SK-N-SH (cell line): ENCODE measurements at regions not wholly inside any gene's neighbourhood (a gene's known extent, or its start where the extent isn't known, plus 50 kb on each side); places are given as distances from the start of the nearest gene placed in this dataset.

Experiments
- CTCF ChIA-PET: fragments of 300-600, 350-600 bp; formaldehyde crosslinking; extraction: SDS; loops from one replicate; lab custom pipeline; 2021; lab: Yijun Ruan, JAX
- POLR2A ChIA-PET: fragments of 350-600 bp; sonication (Branson Sonifier 250); formaldehyde crosslinking; extraction: SDS; loops from one replicate; lab custom pipeline; 2020; ENCODE audit warnings: antibody characterized with exemption, inconsistent platforms; lab: Yijun Ruan, JAX
- DNase-seq: peaks from one replicate; pipeline ENCODE4 v3.0.0; 2012
- H2AFZ ChIP-seq: fragments of 200-600 bp; sonication (generic); 2 replicates; pipeline ENCODE4 v1.8.1; 2016; ENCODE audit warnings: antibody characterized with exemption, mild to moderate bottlenecking, low read depth
- H3F3A ChIP-seq: fragments of 200-600 bp; sonication (generic); replicated peaks from 2 replicates; pipeline ENCODE3; 2016; ENCODE audit warnings: antibody characterized with exemption, mild to moderate bottlenecking; ENCODE audit not compliant: insufficient read depth
- H3K27ac ChIP-seq, 2 experiments: fragments of 200-500 bp in 1 of 2; fragments of 200-600 bp in 1 of 2; sonication (Bioruptor generic) in 1 of 2; sonication (generic), shearing (Covaris generic) in 1 of 2; 2 replicates each; pipeline versions ENCODE4 v1.5.1 to v1.6.1; 2014 to 2016; ENCODE audit warnings: low read depth in 2 of 2, inconsistent platforms in 1 of 2, low read length in 1 of 2, mild to moderate bottlenecking in 1 of 2, mixed read lengths in 1 of 2
- H3K27me3 ChIP-seq: fragments of 200-600 bp; sonication (generic), shearing (Covaris generic); 2 replicates; pipeline ENCODE4 v1.6.1; 2016; ENCODE audit warnings: mixed run types; ENCODE audit not compliant: insufficient read depth
- H3K36me3 ChIP-seq, 2 experiments: fragments of 200-500 bp in 1 of 2; fragments of 200-600 bp in 1 of 2; sonication (Bioruptor generic) in 1 of 2; sonication (generic) in 1 of 2; replicated peaks in 1 of 2; 2 replicates each; pipeline versions ENCODE3 to v1.5.1; 2014 to 2016; ENCODE audit warnings: low read length in 1 of 2, mild to moderate bottlenecking in 1 of 2; ENCODE audit not compliant: insufficient read depth in 2 of 2, control insufficient read depth in 1 of 2
- H3K4me1 ChIP-seq, 2 experiments: fragments of 200-500 bp in 1 of 2; fragments of 200-600 bp in 1 of 2; sonication (Bioruptor generic) in 1 of 2; sonication (generic), shearing (Covaris generic) in 1 of 2; 2 replicates each; pipeline versions ENCODE4 v1.5.1 to v1.6.1; 2014 to 2016; ENCODE audit warnings: low read depth in 1 of 2, low read length in 1 of 2, mixed run types in 1 of 2; ENCODE audit not compliant: insufficient read depth in 2 of 2, control insufficient read depth in 1 of 2
- H3K4me2 ChIP-seq: fragments of 200-600 bp; sonication (generic), shearing (Covaris generic); 2 replicates; pipeline ENCODE4 v1.6.1; 2017; ENCODE audit warnings: mixed run types
- H3K4me3 ChIP-seq, 2 experiments: fragments of 200-500 bp in 1 of 2; fragments of 200-600 bp in 1 of 2; sonication (Bioruptor generic) in 1 of 2; sonication (generic), shearing (Covaris generic) in 1 of 2; 2 replicates each; pipeline versions ENCODE4 v1.5.1 to v1.8.1; 2014 to 2016; ENCODE audit warnings: low read depth in 2 of 2, inconsistent platforms in 1 of 2, low read length in 1 of 2, mild to moderate bottlenecking in 1 of 2, mixed read lengths in 1 of 2, moderate library complexity in 1 of 2
- H3K79me2 ChIP-seq: fragments of 200-600 bp; sonication (generic); 2 replicates; pipeline ENCODE4 v1.8.1; 2017; ENCODE audit warnings: mild to moderate bottlenecking; ENCODE audit not compliant: insufficient read depth
- H3K9ac ChIP-seq: fragments of 200-600 bp; sonication (generic); 2 replicates; pipeline ENCODE4 v1.6.1; 2017; ENCODE audit warnings: mixed run types
- H3K9me2 ChIP-seq: fragments of 200-600 bp; sonication (generic); 2 replicates; pipeline ENCODE4 v1.6.1; 2017; ENCODE audit warnings: mixed run types
- H3K9me3 ChIP-seq: fragments of 200-600 bp; sonication (generic); 2 replicates; pipeline ENCODE4 v1.6.1; 2017; ENCODE audit warnings: mixed run types, mild to moderate bottlenecking, moderate library complexity
- H4K20me1 ChIP-seq: fragments of 200-600 bp; sonication (generic); 2 replicates; pipeline ENCODE4 v1.6.1; 2017; ENCODE audit warnings: mild to moderate bottlenecking, mixed run types; ENCODE audit not compliant: insufficient read depth
- CHD2 ChIP-seq: fragments of 150-350 bp; IDR thresholded peaks from 2 replicates; pipeline ENCODE4 v1.6.1; 2018; ENCODE audit warnings: low read length; ENCODE audit not compliant: partially characterized antibody
- ELF1 ChIP-seq: IDR thresholded peaks from 2 replicates; pipeline ENCODE4 v1.4.0; 2012
- EP300 ChIP-seq, 2 experiments: IDR thresholded peaks; 2 replicates each; pipeline versions ENCODE4 v1.4.0 to v1.6.1; 2012; ENCODE audit warnings: borderline replicate concordance in 1 of 2, low read depth in 1 of 2, low read length in 1 of 2
- FOXM1 ChIP-seq: IDR thresholded peaks from 2 replicates; pipeline ENCODE4 v1.4.0; 2012; ENCODE audit warnings: low read depth, mild to moderate bottlenecking
- GABPA ChIP-seq: IDR thresholded peaks from 2 replicates; pipeline ENCODE4 v1.4.0; 2012; ENCODE audit warnings: low read depth, mild to moderate bottlenecking
- GATA2 ChIP-seq: sonication (generic); formaldehyde crosslinking; IDR thresholded peaks from 2 replicates; pipeline ENCODE4 v1.5.0; 2020; ENCODE audit warnings: mild to moderate bottlenecking, missing genetic modification reagents
- NFIC ChIP-seq: IDR thresholded peaks from 2 replicates; pipeline ENCODE4 v1.4.0; 2012; ENCODE audit warnings: borderline replicate concordance
- SMC3 ChIP-seq: IDR thresholded peaks from 2 replicates; pipeline ENCODE4 v1.6.1; 2012; ENCODE audit warnings: low read depth, low read length, improper control_type of control experiment
- TCF12 ChIP-seq: IDR thresholded peaks from 2 replicates; pipeline ENCODE4 v1.4.0; 2012
- TEAD4 ChIP-seq: IDR thresholded peaks from 2 replicates; pipeline ENCODE4 v1.4.0; 2012; ENCODE audit warnings: mild to moderate bottlenecking, borderline replicate concordance; ENCODE audit not compliant: insufficient read depth
- WGBS: methylation state at CpG from one replicate; pipeline ENCODE4 v1.1.6; 2017; ENCODE audit warnings: low lambda C conversion rate; 5-methylcytosine and 5-hydroxymethylcytosine counted together
- TF ChIP-seq, protein P1 (sequence below): IDR thresholded peaks from 2 replicates; pipeline ENCODE4 v1.4.0; 2012; ENCODE audit warnings: low read depth, borderline replicate concordance
- TF ChIP-seq, protein P2 (sequence below): fragments of 150-350 bp; IDR thresholded peaks from 2 replicates; pipeline ENCODE4 v1.6.1; 2016; ENCODE audit warnings: mild to moderate bottlenecking, low read depth, low read length
- TF ChIP-seq, protein P3 (sequence below): fragments of 200-600 bp; sonication (generic); IDR thresholded peaks from 2 replicates; pipeline ENCODE4 v1.6.1; 2017; ENCODE audit warnings: antibody characterized with exemption, mild to moderate bottlenecking, moderate library complexity

DNA sequence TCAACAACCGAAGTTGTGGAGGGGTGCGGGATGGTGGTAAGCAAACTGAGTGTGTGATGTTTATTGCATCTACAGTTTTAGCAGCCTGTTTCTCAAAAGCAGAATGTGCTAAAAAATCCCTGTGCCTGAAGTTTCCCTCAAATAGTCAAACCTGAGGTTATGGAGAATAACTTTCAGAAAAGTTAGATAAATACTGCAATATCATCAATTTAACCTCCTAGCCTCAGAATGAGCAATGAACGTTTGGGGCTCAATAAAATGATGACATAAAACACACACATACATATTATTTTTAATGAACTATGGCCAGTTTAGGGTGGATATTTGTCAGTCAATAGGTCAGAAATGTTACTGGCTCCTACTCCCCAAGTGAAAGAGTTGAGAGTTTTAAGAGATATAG, 201.6 kb downstream of the SEMA6D start:
- H3K36me3 ChIP-seq = no peaks in the 10 kb centered on the region
- H3F3A ChIP-seq = no peaks in the 10 kb centered on the region
- H3K9ac ChIP-seq = no peak overlapping the region
- no peak for DNase-seq
- 60% methylated on average over 3 of the region's 3 CpGs for WGBS
- H3K27ac ChIP-seq = no peak overlapping the region
- no peaks in the 10 kb centered on the region for H3K79me2 ChIP-seq
- H3K4me2 ChIP-seq = no peak overlapping the region
- ChIA-PET CTCF (no interaction called here), POLR2A (no interaction called here)
- no peak overlapping the region for H2AFZ ChIP-seq
- no peaks in the 10 kb centered on the region; a peak in 2 of 4 replicates for H3K4me1 ChIP-seq
- no peaks in the 10 kb centered on the region for H4K20me1 ChIP-seq
- TF ChIP-seq TEAD4 (no peak), GABPA (no peak), EP300 (IDR thresholded peaks at IDR 0.05; ENCODE audit: borderline replicate concordance in 1 of 2, low read depth in 1 of 2, low read length in 1 of 2) (no peak)
- H3K9me2 ChIP-seq = no peaks in the 10 kb centered on the region
- H3K4me3 ChIP-seq = no peak overlapping the region
- no peaks in the 10 kb centered on the region for H3K27me3 ChIP-seq
- no peaks in the 10 kb centered on the region for H3K9me3 ChIP-seq

DNA sequence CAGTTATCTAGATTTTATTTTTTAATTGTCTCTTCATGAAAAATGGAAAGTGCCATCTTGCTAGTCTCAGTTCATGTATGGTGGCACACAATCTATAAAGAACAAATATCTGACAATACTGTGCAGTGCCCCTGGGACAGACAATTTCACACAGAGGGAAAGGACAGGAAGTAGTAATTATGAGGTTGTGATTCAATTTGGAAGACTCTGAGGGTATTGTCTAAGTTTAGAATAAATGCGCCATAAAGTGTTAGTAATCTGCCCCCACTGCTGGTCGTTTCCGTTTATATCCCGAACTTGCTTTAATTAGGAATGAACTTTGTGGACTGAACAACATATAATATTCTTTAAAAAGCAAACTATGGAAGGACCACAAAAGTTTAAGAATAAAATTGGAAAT, 196.4 kb upstream of the SLC24A5 start:
- no peak overlapping the region for H3K4me3 ChIP-seq
- H4K20me1 ChIP-seq = no peaks in the 10 kb centered on the region
- no peak overlapping the region for H2AFZ ChIP-seq
- H3K36me3 ChIP-seq = no peaks in the 10 kb centered on the region
- no peak overlapping the region for H3K9ac ChIP-seq
- H3K9me2 ChIP-seq = no peaks in the 10 kb centered on the region
- WGBS = 61% methylated on average over 4 of the region's 4 CpGs
- no peaks in the 10 kb centered on the region for H3F3A ChIP-seq
- POLR2A ChIA-PET = no interaction called here
- no peak overlapping the region for H3K4me2 ChIP-seq
- no peaks in the 10 kb centered on the region; a peak in 2 of 4 replicates for H3K4me1 ChIP-seq
- no peaks in the 10 kb centered on the region for H3K79me2 ChIP-seq
- no peaks in the 10 kb centered on the region for H3K9me3 ChIP-seq
- TF ChIP-seq, protein P1, sequence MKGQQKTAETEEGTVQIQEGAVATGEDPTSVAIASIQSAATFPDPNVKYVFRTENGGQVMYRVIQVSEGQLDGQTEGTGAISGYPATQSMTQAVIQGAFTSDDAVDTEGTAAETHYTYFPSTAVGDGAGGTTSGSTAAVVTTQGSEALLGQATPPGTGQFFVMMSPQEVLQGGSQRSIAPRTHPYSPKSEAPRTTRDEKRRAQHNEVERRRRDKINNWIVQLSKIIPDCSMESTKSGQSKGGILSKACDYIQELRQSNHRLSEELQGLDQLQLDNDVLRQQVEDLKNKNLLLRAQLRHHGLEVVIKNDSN = no peak
- TF ChIP-seq SMC3 (no peak), CHD2 (no peak), FOXM1 (no peak), GATA2 (CRISPR knock-in tag) (no peak), ELF1 (no peak), TCF12 (no peak), NFIC (no peak)
- TF ChIP-seq, protein P2, sequence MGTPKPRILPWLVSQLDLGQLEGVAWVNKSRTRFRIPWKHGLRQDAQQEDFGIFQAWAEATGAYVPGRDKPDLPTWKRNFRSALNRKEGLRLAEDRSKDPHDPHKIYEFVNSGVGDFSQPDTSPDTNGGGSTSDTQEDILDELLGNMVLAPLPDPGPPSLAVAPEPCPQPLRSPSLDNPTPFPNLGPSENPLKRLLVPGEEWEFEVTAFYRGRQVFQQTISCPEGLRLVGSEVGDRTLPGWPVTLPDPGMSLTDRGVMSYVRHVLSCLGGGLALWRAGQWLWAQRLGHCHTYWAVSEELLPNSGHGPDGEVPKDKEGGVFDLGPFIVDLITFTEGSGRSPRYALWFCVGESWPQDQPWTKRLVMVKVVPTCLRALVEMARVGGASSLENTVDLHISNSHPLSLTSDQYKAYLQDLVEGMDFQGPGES = no peak
- TF ChIP-seq, protein P3, sequence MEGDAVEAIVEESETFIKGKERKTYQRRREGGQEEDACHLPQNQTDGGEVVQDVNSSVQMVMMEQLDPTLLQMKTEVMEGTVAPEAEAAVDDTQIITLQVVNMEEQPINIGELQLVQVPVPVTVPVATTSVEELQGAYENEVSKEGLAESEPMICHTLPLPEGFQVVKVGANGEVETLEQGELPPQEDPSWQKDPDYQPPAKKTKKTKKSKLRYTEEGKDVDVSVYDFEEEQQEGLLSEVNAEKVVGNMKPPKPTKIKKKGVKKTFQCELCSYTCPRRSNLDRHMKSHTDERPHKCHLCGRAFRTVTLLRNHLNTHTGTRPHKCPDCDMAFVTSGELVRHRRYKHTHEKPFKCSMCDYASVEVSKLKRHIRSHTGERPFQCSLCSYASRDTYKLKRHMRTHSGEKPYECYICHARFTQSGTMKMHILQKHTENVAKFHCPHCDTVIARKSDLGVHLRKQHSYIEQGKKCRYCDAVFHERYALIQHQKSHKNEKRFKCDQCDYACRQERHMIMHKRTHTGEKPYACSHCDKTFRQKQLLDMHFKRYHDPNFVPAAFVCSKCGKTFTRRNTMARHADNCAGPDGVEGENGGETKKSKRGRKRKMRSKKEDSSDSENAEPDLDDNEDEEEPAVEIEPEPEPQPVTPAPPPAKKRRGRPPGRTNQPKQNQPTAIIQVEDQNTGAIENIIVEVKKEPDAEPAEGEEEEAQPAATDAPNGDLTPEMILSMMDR = no peak
- TF ChIP-seq, all 33 proteins: peak for 0
- no peak for DNase-seq
- CTCF ChIA-PET = interaction anchor here (1.0 kb wide), 1 partner anchor 13 kb away, joined by 3 read pairs; no protein-coding TSS in a partner anchor
- H3K27ac ChIP-seq = no peak overlapping the region
- no peaks in the 10 kb centered on the region for H3K27me3 ChIP-seq
